ENCODE measurements at regions not wholly inside any gene's neighbourhood (a gene's known extent, or its start where the extent isn't known, plus 50 kb on each side); places are given as distances from the start of the nearest gene placed in this dataset.

DNA sequence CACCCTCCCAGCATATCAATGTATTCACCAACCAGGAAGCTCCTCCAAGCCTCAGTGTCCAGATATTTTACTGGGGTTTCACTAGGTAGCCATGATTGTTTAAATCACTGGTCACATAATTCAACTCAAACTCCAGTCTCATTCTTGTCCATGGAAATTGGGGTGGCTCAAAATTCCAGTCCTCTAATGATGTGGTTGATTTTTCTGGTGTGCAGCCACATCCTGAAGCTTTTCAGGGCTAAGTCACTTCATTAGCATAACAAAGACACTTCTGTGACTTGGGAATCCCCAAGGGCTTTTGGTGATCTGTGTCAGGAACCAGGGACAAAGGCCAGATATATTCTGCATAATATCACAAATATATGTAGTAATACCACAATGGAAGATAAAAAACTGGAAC lies 786.9 kb upstream of the IGFBP3 start:
- TF ChIP-seq BHLHE40 (IDR thresholded peaks at IDR 0.05; ENCODE audit: borderline replicate concordance) (no peak), HDGF (IDR thresholded peaks at IDR 0.05; ENCODE audit: borderline replicate concordance) (no peak)

All from HEK293T (cell line).